BLaER1 treated with 17β-estradiol and CSF1 and Interleukin-3, amounts not matched to agents 10 nM and 100 nM (cell line): ENCODE measurements at regions not wholly inside any gene's neighbourhood (a gene's known extent, or its start where the extent isn't known, plus 50 kb on each side); places are given as distances from the start of the nearest gene placed in this dataset.

Source experiments
- H3K27ac ChIP-seq, 11 experiments: shearing (Covaris generic); formaldehyde crosslinking; 2 replicates each; pipeline ENCODE4 v1.8.1; 2022
- H3K27me3 ChIP-seq, 11 experiments: shearing (Covaris generic); formaldehyde crosslinking; 2 replicates each; pipeline ENCODE4 v1.8.1; 2022
- H3K36me3 ChIP-seq, 11 experiments: shearing (Covaris generic); formaldehyde crosslinking; 2 replicates each; pipeline ENCODE4 v1.8.1; 2022
- H3K4me1 ChIP-seq, 10 experiments: shearing (Covaris generic); formaldehyde crosslinking; 2 replicates each; pipeline ENCODE4 v1.8.1; 2022
- H3K4me2 ChIP-seq, 11 experiments: shearing (Covaris generic); formaldehyde crosslinking; 2 replicates each; pipeline ENCODE4 v1.8.1; 2022
- H3K4me3 ChIP-seq, 10 experiments: shearing (Covaris generic); formaldehyde crosslinking; 2 replicates each; pipeline ENCODE4 v1.8.1; 2022
- H3K9ac ChIP-seq, 11 experiments: shearing (Covaris generic); formaldehyde crosslinking; 2 replicates each; pipeline ENCODE4 v1.8.1; 2022
- H3K9me3 ChIP-seq, 11 experiments: shearing (Covaris generic); formaldehyde crosslinking; replicated peaks in 1 of 11; 2 replicates each; pipeline ENCODE4 v1.8.1; 2022
- H4K20me1 ChIP-seq, 11 experiments: shearing (Covaris generic); formaldehyde crosslinking; 2 replicates each; pipeline ENCODE4 v1.8.1; 2022
- Cebpa-rat ChIP-seq, 11 experiments: shearing (Covaris generic); IDR thresholded peaks; 2 replicates each; pipeline ENCODE4 v1.8.1; 2022

DNA sequence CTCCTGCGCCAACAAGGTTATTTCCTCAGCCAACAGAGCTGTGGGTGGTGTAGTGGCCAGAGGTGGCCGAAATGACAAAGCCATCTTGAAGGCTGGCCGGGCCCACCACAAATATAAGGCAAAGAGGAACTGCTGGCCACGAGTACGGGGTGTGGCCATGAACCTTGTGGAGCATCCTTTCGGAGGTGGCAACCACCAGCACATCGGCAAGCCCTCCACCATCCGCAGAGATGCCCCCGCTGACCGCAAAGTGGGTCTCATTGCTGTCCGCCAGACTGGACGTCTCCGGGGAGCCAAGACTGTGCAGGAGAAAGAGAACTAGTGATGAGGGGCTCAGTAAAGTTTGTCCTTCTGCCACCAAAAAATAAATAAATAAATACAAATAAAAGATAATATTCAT lies 481.4 kb upstream of the NAALADL2 start:
- Histone ChIP-seq H3K27me3 (no peaks in the 10 kb centered on the region), H3K4me1 (no peaks in the 10 kb centered on the region), H3K4me3 (no peak overlapping the region), H3K4me2 (no peak overlapping the region), H3K9ac (no peak overlapping the region), H3K36me3 (no peaks in the 10 kb centered on the region), H3K27ac (no peak overlapping the region), H3K9me3 (peaks cover 0 to 10% (median 7%) of the 10 kb centered on the region in 11 experiments; a peak in 11 of 22 replicates), H4K20me1 (no peaks in the 10 kb centered on the region)
- TF ChIP-seq Cebpa-rat (IDR thresholded peaks at IDR 0.05) = no peak

- Histone ChIP-seq H4K20me1 (no peaks in the 10 kb centered on the region), H3K4me1 (no peaks in the 10 kb centered on the region), H3K9me3 (peaks cover 0 to 8% (median 0%) of the 10 kb centered on the region in 11 experiments; a peak in 2 of 22 replicates), H3K4me2 (no peak overlapping the region), H3K36me3 (no peaks in the 10 kb centered on the region), H3K27ac (no peak overlapping the region), H3K9ac (no peak overlapping the region), H3K4me3 (no peak overlapping the region), H3K27me3 (no peaks in the 10 kb centered on the region)
- no peak for TF ChIP-seq Cebpa-rat (IDR thresholded peaks at IDR 0.05)
Measured at GRCh38 chr3:174382878-174383277, 476.3 kb upstream of the NAALADL2 start.

- H3K27me3 ChIP-seq = no peaks in the 10 kb centered on the region
- H3K27ac ChIP-seq = no peak overlapping the region
- H4K20me1 ChIP-seq = no peaks in the 10 kb centered on the region
- no peak overlapping the region for H3K4me2 ChIP-seq
- TF ChIP-seq Cebpa-rat (IDR thresholded peaks at IDR 0.05) = no peak
- no peaks in the 10 kb centered on the region for H3K36me3 ChIP-seq
- H3K9ac ChIP-seq = no peak overlapping the region
- peaks cover 0 to 8% (median 0%) of the 10 kb centered on the region in 11 experiments; a peak in 3 of 22 replicates for H3K9me3 ChIP-seq
- H3K4me1 ChIP-seq = no peaks in the 10 kb centered on the region
- H3K4me3 ChIP-seq = no peak overlapping the region
Measured at GRCh38 chr3:174387736-174388135, 471.4 kb upstream of the NAALADL2 start.

- Histone ChIP-seq H3K9me3 (peaks cover 0 to 10% (median 0%) of the 10 kb centered on the region in 11 experiments; a peak in 5 of 22 replicates), H3K4me2 (no peak overlapping the region), H3K4me3 (no peak overlapping the region), H3K27me3 (no peaks in the 10 kb centered on the region), H3K36me3 (no peaks in the 10 kb centered on the region), H3K4me1 (no peaks in the 10 kb centered on the region), H4K20me1 (no peaks in the 10 kb centered on the region), H3K9ac (no peak overlapping the region), H3K27ac (no peak overlapping the region)
- no peak for TF ChIP-seq Cebpa-rat (IDR thresholded peaks at IDR 0.05)
Measured at GRCh38 chr3:174397848-174398247, 461.3 kb upstream of the NAALADL2 start.

DNA sequence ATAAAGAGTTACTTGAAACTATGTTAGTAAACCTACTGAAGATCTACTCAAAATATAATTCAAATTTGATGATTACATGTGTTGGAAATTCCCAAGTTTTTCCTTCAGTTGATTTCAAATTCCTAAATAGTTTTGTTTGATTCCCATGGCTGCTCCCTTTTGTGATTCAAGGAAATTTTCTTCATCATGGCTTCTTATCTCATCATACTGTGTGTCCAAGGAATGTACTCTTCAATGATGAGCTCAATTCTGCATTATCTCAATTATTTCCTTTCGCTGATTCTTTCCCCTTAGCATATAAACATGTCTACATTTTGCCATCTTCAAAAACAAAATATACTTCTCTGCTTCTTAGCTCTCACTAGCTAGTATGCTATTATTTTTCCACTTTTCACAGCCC lies 460.4 kb upstream of the NAALADL2 start:
- Histone ChIP-seq H3K27me3 (no peaks in the 10 kb centered on the region), H3K27ac (no peak overlapping the region), H3K9ac (no peak overlapping the region), H3K4me2 (no peak overlapping the region), H3K36me3 (no peaks in the 10 kb centered on the region), H3K4me3 (no peak overlapping the region), H3K9me3 (peaks cover 0 to 10% (median 0%) of the 10 kb centered on the region in 11 experiments; a peak in 5 of 22 replicates), H3K4me1 (no peaks in the 10 kb centered on the region), H4K20me1 (no peaks in the 10 kb centered on the region)
- no peak for TF ChIP-seq Cebpa-rat (IDR thresholded peaks at IDR 0.05)

DNA sequence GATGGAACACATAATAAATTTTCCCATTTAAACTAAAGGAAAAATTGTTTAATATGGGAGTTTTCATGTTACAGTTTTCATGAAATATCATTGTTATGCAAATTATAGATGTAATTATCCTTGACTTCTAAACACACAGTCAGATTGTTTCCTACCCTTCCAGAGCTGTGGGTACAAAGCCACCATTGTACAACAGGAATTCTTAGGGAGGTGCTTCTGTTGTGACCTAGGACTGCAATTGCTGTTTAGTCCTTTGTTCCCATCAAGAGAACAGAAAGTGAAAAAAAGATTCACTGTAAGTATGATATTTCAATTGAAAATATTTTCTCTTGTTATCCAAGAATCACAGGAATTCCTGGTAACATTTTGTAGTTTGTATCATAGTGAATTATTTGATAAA lies 455.3 kb upstream of the NAALADL2 start:
- Histone ChIP-seq H3K36me3 (no peaks in the 10 kb centered on the region), H3K4me1 (no peaks in the 10 kb centered on the region), H3K27ac (no peak overlapping the region), H4K20me1 (no peaks in the 10 kb centered on the region), H3K4me3 (no peak overlapping the region), H3K27me3 (no peaks in the 10 kb centered on the region), H3K9me3 (peaks cover 0 to 10% (median 0%) of the 10 kb centered on the region in 11 experiments; a peak in 5 of 22 replicates), H3K9ac (no peak overlapping the region), H3K4me2 (no peak overlapping the region)
- TF ChIP-seq Cebpa-rat (IDR thresholded peaks at IDR 0.05) = no peak

GRCh38 chr3:174408310-174408709 lies 450.8 kb upstream of the NAALADL2 start:
- H3K27ac ChIP-seq = no peak overlapping the region
- no peak overlapping the region for H3K4me2 ChIP-seq
- no peak overlapping the region for H3K9ac ChIP-seq
- no peak for TF ChIP-seq Cebpa-rat (IDR thresholded peaks at IDR 0.05)
- no peaks in the 10 kb centered on the region for H3K4me1 ChIP-seq
- no peak overlapping the region for H3K4me3 ChIP-seq
- no peaks in the 10 kb centered on the region for H3K27me3 ChIP-seq
- no peaks in the 10 kb centered on the region for H4K20me1 ChIP-seq
- no peaks in the 10 kb centered on the region for H3K36me3 ChIP-seq
- no peaks in the 10 kb centered on the region for H3K9me3 ChIP-seq

- TF ChIP-seq Cebpa-rat (IDR thresholded peaks at IDR 0.05) = no peak
Measured at GRCh38 chr3:174409086-174409743, 449.9 kb upstream of the NAALADL2 start.

DNA sequence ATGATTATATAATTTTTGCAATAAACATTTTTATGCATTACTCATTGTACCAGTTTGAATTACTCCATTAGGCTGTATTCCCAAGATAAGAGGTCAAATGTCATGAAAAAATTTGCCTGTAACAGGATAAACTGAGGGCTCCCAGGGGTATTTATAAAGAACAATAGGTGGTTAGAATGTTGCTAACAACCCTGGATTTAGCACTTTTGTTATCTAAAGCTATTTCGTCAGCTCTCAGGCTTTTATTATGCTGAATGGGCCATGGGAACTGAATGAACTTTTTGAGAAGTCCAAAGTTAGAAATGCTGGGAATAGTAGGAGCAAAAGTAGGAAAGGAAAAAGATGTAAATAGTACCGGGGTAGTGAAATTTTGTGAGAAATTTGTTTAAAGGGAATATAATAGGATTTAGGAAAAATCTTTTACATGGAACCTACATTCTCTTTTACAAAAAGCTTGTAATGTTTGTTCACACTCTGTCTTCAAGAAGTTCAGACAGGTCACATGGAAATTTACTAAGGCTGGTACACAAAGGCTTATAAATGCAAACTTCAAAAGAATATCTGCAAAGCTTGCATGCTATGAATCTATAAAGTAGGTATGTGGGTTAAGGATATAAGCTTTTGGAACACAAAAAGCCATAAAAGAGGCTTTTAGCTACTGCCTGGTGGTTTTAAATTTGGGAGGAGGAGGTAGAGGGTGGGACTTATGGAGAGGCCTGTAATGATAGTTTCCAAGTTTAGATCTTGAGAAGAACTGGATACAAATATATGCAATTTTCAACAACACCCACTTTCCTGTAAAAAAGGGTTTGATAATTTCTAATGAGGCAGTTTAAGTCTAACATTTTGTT lies 445.8 kb upstream of the NAALADL2 start:
- H3K36me3 ChIP-seq = no peaks in the 10 kb centered on the region
- no peaks in the 10 kb centered on the region for H3K9me3 ChIP-seq
- no peaks in the 10 kb centered on the region for H3K27me3 ChIP-seq
- H3K4me3 ChIP-seq = no peak overlapping the region
- H3K27ac ChIP-seq = no peak overlapping the region
- no peak for TF ChIP-seq Cebpa-rat (IDR thresholded peaks at IDR 0.05)
- no peak overlapping the region for H3K4me2 ChIP-seq
- H3K9ac ChIP-seq = no peak overlapping the region
- H4K20me1 ChIP-seq = no peaks in the 10 kb centered on the region
- no peaks in the 10 kb centered on the region for H3K4me1 ChIP-seq

More at GRCh38 chr3:174409086-174409743, 449.9 kb upstream of the NAALADL2 start:
- Histone ChIP-seq H3K27ac (no peak overlapping the region), H3K4me1 (no peaks in the 10 kb centered on the region), H3K4me3 (no peak overlapping the region), H3K36me3 (no peaks in the 10 kb centered on the region), H3K4me2 (no peak overlapping the region), H4K20me1 (no peaks in the 10 kb centered on the region), H3K9me3 (no peaks in the 10 kb centered on the region), H3K9ac (no peak overlapping the region), H3K27me3 (no peaks in the 10 kb centered on the region)
